Muscle of leg (tissue), 3 donors: ENCODE measurements at regions not wholly inside any gene's neighbourhood (a gene's known extent, or its start where the extent isn't known, plus 50 kb on each side); places are given as distances from the start of the nearest gene placed in this dataset.
"Not testable (repeated sequence)": the region's sequence is repeated elsewhere in the genome, so short reads cannot be mapped to it uniquely, and the experiment has no call there.

ENCODE experiments used
- DNase-seq: peaks from one replicate; pipeline ENCODE4 v3.0.0; 2013
- H3K27ac ChIP-seq: one replicate; pipeline ENCODE4 v1.5.1; 2013; ENCODE audit warnings: mild to moderate bottlenecking, low read length, control low read depth
- H3K27me3 ChIP-seq: one replicate; pipeline ENCODE4 v1.6.1; 2013; ENCODE audit warnings: low read length; ENCODE audit not compliant: control insufficient read depth, insufficient read depth
- H3K36me3 ChIP-seq: one replicate; pipeline ENCODE4 v1.6.1; 2013; ENCODE audit warnings: low read length; ENCODE audit not compliant: control insufficient read depth, insufficient read depth
- H3K4me1 ChIP-seq: one replicate; pipeline ENCODE4 v1.6.1; 2013; ENCODE audit warnings: low read length; ENCODE audit not compliant: control insufficient read depth, insufficient read depth
- H3K4me3 ChIP-seq: one replicate; pipeline ENCODE4 v1.5.1; 2013; ENCODE audit warnings: low read length, control low read depth
- H3K9me3 ChIP-seq: replicated peaks from 2 replicates; pipeline ENCODE4 v1.6.1; 2013; ENCODE audit warnings: low read depth, low read length; ENCODE audit not compliant: control insufficient read depth
- WGBS: methylation state at CpG from one replicate; pipeline ENCODE4 v1.1.5; 2013; ENCODE audit warnings: missing lambda C conversion rate; ENCODE audit not compliant: insufficient coverage; 5-methylcytosine and 5-hydroxymethylcytosine counted together

DNA sequence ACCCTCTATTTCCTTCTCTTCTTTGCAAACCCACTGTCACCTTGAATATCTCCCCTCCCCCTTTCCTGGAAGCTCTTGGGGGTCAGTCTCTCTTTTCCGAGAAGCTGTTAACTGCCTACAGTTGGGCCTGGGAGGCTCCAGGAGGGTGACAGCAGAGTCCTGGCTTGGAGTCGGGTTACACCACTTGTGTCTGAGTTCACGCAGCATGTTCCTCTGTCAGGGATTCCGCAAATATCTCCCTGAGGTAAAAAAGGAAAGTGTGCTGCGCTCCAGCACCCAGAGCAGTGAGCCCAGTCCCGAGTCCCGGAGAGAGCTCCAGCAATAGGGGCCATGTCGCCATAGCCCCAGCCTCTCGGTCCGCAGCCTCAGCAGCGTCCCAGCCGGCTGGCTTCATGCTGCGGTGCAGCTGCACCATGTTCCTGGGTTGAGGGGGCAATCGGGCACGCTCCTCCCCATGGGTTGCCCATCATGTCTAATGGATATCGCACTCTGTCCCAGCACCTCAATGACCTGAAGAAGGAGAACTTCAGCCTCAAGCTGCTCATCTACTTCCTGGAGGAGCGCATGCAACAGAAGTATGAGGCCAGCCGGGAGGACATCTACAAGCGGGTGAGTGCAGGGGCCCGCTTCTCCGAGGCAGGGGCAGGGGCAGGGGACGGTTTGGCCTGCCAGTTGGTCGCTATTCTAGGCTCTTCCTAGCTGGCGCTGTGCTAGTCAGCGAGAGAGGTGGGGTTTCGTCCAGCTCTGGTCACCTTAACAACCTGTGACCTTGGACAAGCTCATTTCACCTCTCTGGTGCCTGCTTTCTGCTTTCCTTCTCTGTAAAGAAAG is 101.3 kb upstream of the SEC22B start:
- not testable (repeated sequence) for H3K27ac ChIP-seq, DNase-seq, H3K4me3 ChIP-seq, H3K36me3 ChIP-seq, H3K9me3 ChIP-seq, H3K4me1 ChIP-seq, H3K27me3 ChIP-seq
- no CpG with 5 or more reads among the region's 26 CpGs for WGBS

DNA sequence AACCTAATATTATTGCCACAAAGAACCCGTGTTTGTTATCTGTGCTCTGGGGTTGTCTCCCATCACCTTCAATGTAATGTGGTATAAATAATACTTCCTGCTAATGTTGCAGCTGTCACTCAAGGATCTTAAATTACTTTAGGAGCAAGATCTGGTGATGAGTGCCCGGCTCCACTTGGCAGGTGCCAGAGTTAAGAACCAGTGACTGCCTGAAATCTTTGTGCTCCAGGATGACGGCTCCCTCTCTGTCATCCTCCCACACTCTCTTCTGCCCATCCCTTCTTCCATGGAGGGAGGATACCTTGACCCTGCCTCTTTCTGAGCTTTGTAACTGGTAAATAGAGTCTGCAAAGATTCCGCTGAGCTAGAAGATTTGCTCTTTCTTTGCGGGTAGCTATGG is 100.4 kb upstream of the SEC22B start:
- no CpG with 5 or more reads among the region's 5 CpGs for WGBS
- not testable (repeated sequence) for DNase-seq, H3K4me1 ChIP-seq, H3K4me3 ChIP-seq, H3K36me3 ChIP-seq, H3K27ac ChIP-seq, H3K27me3 ChIP-seq, H3K9me3 ChIP-seq

DNA sequence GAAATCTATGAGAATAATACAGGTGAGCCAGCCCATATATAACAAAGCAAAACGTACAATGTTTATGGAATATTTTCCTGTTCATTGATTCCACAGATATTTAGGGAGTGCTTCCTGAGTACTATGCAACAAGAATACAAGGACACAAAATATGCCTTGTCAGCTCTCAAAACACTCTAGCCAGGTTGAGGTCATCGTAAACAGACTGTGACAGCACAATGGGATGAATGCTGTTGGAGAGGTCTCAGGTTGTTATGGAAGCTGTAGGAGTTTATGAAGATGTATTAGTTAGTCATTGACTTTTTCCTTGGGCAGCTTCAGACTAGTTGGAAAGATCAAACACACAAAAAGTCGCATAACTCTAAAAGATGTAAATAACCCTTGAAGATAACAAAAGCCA is 98.1 kb upstream of the SEC22B start:
- not testable (repeated sequence) for H3K4me3 ChIP-seq, H3K36me3 ChIP-seq, DNase-seq, H3K4me1 ChIP-seq, H3K9me3 ChIP-seq, H3K27me3 ChIP-seq, H3K27ac ChIP-seq
- no CpG with 5 or more reads among the region's 3 CpGs for WGBS

DNA sequence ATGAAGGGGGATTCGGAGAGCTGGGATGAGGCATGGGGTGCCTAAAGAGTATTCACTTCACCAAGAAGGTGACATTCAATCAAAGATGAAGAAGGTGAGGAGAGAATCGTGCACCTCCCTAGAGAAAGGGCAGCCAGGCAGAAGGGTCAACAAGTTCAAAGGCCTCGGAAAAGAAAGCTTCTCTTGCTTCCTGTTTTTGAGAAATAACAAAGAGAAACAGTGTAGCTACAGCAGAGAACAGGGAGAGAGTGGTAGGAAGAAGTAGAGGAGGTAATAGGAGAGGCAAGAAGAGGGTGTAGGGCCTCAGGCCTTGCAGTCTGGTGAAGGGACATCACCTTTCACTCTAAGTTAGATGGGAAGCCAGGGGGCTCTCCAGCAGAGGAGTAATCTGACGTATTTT is 97.0 kb upstream of the SEC22B start:
- WGBS: 33% methylated on average over 2 of the region's 4 CpGs
- H3K9me3 ChIP-seq, H3K4me1 ChIP-seq, H3K27me3 ChIP-seq, H3K27ac ChIP-seq, DNase-seq, H3K36me3 ChIP-seq, H3K4me3 ChIP-seq: not testable (repeated sequence)

DNA sequence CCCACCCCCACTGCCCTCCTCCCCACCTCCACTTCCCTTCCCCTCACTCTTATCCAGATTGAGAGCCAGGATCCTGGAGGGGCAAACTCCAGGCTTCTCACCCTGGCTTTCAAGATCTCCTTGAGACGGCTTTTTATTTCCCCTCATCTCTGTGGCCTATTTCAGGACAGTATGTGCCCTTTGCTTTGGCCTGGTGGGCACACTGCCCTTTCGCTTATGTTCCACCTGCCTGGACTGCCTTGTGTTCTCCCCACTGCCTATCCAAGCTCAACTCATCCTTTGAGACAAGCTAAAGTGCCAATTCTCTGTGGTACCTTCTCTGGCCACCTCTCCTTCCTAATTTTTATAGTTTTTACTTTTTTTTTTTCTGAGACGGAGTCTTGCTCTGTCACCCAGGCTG is 95.9 kb upstream of the SEC22B start:
- no CpG with 5 or more reads among the region's 3 CpGs for WGBS
- not testable (repeated sequence) for H3K4me1 ChIP-seq, H3K27me3 ChIP-seq, H3K4me3 ChIP-seq, DNase-seq, H3K27ac ChIP-seq, H3K36me3 ChIP-seq, H3K9me3 ChIP-seq

DNA sequence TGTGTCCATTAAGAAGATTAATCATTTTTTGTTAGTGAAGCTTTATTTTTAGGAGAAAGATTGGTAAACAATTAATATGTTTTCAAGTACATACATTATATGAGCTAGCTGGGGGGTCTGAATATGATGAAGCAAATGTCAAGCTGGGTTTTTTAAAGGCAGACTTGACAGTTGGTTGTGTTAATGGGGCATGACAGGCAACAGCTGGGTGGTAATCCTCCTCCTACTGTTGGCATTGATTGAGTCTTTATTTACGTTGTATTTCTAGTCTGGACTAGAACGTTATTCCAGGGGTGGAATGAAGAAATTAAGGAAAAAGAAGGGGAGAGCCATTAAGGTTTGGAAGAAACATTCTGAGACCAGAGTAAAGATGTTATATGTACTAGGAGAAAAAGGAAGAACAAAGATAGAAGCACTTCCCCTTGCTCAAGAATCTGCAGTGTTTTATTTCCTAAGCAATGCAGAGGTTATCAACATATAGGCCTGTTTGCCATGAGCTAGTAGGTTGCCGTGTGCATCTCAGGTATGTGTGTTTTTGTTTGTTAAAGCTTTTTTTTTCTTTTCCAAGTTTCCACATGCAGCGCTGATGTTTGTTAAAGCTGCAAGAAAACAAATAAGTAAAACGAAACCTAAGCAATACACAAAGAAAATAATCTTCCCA is 95.4 kb upstream of the SEC22B start:
- not testable (repeated sequence) for H3K4me1 ChIP-seq, H3K27me3 ChIP-seq, H3K4me3 ChIP-seq, H3K27ac ChIP-seq, DNase-seq, H3K36me3 ChIP-seq, H3K9me3 ChIP-seq
- WGBS: no CpG with 5 or more reads among the region's 5 CpGs

DNA sequence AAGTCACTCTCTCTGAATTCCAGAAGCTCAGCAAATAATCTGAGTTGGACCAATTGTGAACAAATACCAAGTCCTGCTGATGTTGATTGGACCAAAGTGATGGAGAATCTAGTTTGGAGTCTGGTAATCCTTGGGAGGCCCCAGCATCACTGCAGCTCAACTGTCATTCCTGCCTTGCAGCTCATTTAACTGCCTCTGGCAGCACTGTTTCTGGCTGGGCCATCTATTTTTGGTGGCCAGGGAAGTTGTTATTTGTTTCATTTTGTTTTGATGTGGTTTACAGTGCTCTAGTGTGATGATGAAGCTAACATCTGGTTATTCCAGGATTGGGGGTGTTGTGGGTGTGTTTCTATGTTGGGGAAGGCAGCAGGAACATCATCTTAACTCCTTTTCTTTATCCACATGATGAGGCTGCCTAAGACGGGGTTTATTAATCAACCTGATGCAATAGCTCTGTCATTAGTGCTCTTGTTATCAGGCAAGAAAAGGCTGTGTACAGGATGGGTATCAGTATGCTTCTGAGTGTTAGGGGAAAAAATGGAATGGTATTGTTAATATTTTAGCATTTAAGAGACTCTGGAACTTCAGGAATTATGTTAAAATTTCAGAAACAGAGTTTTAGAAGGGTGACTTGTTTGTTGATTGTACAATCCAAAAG is 91.7 kb upstream of the SEC22B start:
- not testable (repeated sequence) for H3K4me3 ChIP-seq, H3K9me3 ChIP-seq, DNase-seq, H3K36me3 ChIP-seq, H3K4me1 ChIP-seq, H3K27me3 ChIP-seq, H3K27ac ChIP-seq
- no CpG with 5 or more reads among the region's 1 CpG for WGBS

DNA sequence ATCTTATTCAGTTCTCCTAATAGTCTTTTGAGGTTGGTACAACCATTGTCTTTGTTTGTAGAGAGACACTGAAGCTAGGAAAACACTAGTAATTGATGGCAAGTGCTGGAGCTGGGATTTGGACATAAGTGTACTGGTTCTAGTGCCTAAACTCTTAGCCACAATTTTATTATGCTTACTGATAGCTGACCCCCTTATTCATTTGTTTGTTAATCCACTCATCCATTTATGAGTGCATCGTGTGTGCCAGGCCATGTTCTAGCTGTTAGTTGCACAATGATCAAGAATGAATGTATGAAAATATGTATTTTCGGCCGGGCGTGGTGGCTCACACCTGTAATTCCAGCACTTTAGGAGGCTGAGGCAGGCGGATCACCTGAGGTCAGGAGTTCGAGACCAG is 88.2 kb upstream of the SEC22B start:
- not testable (repeated sequence) for H3K9me3 ChIP-seq, DNase-seq, H3K36me3 ChIP-seq, H3K4me1 ChIP-seq, H3K27me3 ChIP-seq, H3K27ac ChIP-seq, H3K4me3 ChIP-seq
- no CpG with 5 or more reads among the region's 6 CpGs for WGBS

DNA sequence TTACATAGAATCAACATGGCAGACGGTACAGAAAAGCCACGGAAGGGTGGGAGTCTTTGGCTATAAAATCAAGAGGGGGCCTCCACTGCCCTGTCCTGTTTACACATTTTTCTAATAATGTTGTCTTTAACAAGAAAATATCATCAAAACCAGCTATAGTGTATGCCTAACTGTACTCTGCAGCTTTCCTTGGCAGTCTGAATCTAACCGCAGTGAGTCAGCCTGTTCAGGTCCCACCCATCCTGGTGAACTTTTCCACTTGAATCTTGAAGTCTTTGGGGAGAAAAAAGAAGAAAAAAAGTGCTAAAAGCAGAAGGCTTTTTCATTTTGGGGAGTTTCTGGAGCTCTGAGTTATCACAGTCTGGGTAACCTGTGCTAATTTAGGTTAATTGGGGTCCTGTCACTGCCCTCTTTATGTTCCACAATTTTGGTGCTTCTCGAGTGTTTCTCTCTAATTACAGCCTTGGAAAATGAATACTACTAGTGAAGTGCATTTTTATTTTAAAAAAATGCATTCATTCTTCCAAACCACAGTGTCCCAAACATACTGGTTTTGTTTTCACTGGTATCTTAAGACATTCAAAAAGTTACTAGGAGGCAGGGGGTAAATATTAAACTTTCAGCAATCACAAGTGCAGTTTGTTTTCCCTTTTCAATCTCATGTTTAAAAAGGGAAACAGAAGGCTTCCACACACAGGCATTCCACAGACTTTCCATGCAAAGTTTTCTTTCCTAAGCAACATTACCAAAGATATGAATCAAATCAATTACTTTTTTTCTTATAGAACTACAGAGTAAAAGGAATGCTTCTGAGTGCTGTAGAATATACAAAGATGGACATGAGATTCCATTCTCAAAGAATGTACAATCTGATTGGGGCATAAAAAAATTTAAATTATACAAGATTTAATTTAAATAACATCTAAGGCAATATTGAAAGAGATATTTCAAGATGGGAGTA is 86.8 kb upstream of the SEC22B start:
- no CpG with 5 or more reads among the region's 4 CpGs for WGBS
- not testable (repeated sequence) for H3K27me3 ChIP-seq, H3K36me3 ChIP-seq, H3K9me3 ChIP-seq, H3K4me1 ChIP-seq, H3K4me3 ChIP-seq, H3K27ac ChIP-seq, DNase-seq

DNA sequence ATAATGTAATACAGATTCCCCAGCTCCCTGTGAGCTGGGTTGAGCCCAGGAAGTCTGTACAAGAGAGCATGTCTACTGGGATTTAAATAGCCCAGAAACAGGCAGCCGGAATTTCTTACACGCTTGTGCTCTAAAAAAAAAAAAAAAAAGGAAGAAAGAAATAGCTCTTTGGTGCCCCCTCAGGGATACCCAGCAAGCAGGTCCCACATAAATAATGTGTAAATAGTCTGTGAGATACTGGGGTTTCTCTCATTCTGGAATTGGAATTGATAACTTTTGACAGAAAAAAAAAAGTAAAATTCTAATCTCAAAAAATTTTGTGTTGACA is 81.4 kb upstream of the SEC22B start:
- H3K4me1 ChIP-seq, H3K9me3 ChIP-seq, H3K27me3 ChIP-seq, DNase-seq, H3K36me3 ChIP-seq, H3K4me3 ChIP-seq, H3K27ac ChIP-seq: not testable (repeated sequence)
- no CpG with 5 or more reads among the region's 2 CpGs for WGBS
